Astrocyte (in vitro differentiated cells and primary cell): ENCODE measurements at regions not wholly inside any gene's neighbourhood (a gene's known extent, or its start where the extent isn't known, plus 50 kb on each side); places are given as distances from the start of the nearest gene placed in this dataset.

Experiments
- DNase-seq: peaks from one replicate; pipeline ENCODE4 v3.0.0-alpha.2; 2010; ENCODE audit warnings: low read depth
- FAIRE-seq: peaks from 2 replicates; lab custom pipeline; 2011; peaks lifted over from hg19 to GRCh38; lab: Jason Lieb, UNC
- H2AFZ ChIP-seq: 2 replicates; pipeline ENCODE4 v1.6.0; 2012; ENCODE audit warnings: low read depth, low read length, inconsistent platforms
- H3K27ac ChIP-seq: 2 replicates; pipeline ENCODE4 v1.5.1; 2011; ENCODE audit warnings: low read depth, low read length, inconsistent platforms
- H3K27me3 ChIP-seq: 2 replicates; pipeline ENCODE4 v1.6.0; 2011; ENCODE audit warnings: low read length, inconsistent platforms; ENCODE audit not compliant: insufficient read depth
- H3K36me3 ChIP-seq: 2 replicates; pipeline ENCODE4 v1.5.1; 2011; ENCODE audit warnings: low read length, inconsistent platforms; ENCODE audit not compliant: insufficient read depth
- H3K4me1 ChIP-seq: 2 replicates; pipeline ENCODE4 v1.5.1; 2011; ENCODE audit warnings: low read length, inconsistent platforms; ENCODE audit not compliant: insufficient read depth
- H3K4me2 ChIP-seq: 2 replicates; pipeline ENCODE4 v1.6.0; 2012; ENCODE audit warnings: low read length, inconsistent platforms
- H3K4me3 ChIP-seq: 2 replicates; pipeline ENCODE4 v1.5.1; 2011; ENCODE audit warnings: low read depth, mild to moderate bottlenecking, low read length, inconsistent platforms; ENCODE audit not compliant: insufficient read depth
- H3K79me2 ChIP-seq: 2 replicates; pipeline ENCODE4 v1.6.0; 2012; ENCODE audit warnings: mild to moderate bottlenecking, low read length, inconsistent platforms; ENCODE audit not compliant: insufficient read depth
- H3K9ac ChIP-seq: 2 replicates; pipeline ENCODE4 v1.6.0; 2012; ENCODE audit warnings: mild to moderate bottlenecking, low read length, inconsistent platforms
- H3K9me3 ChIP-seq: 2 replicates; pipeline ENCODE4 v1.5.1; 2012; ENCODE audit warnings: low read depth, mild to moderate bottlenecking, low read length, inconsistent platforms; ENCODE audit not compliant: insufficient read depth
- H4K20me1 ChIP-seq: 2 replicates; pipeline ENCODE4 v1.6.0; 2012; ENCODE audit warnings: low read length, inconsistent platforms; ENCODE audit not compliant: insufficient read depth
- H3K27ac Mint-ChIP-seq: one replicate; pipeline ENCODE4 v1.8.0; 2021; ENCODE audit warnings: mild to moderate bottlenecking, mixed read lengths; ENCODE audit not compliant: unreplicated experiment
- H3K27me3 Mint-ChIP-seq: one replicate; pipeline ENCODE4 v1.8.0; 2021; ENCODE audit warnings: low read depth, mixed read lengths; ENCODE audit not compliant: unreplicated experiment
- H3K36me3 Mint-ChIP-seq: one replicate; pipeline ENCODE4 v1.8.0; 2021; ENCODE audit warnings: low read depth, mixed read lengths; ENCODE audit not compliant: unreplicated experiment
- H3K4me1 Mint-ChIP-seq: one replicate; pipeline ENCODE4 v1.8.0; 2021; ENCODE audit warnings: low read depth, mixed read lengths; ENCODE audit not compliant: unreplicated experiment
- H3K4me3 Mint-ChIP-seq: one replicate; pipeline ENCODE4 v1.8.0; 2021; ENCODE audit warnings: mild to moderate bottlenecking, moderate library complexity, mixed read lengths; ENCODE audit not compliant: unreplicated experiment
- H3K9me3 Mint-ChIP-seq: one replicate; pipeline ENCODE4 v1.8.0; 2021; ENCODE audit warnings: mild to moderate bottlenecking, mixed read lengths; ENCODE audit not compliant: unreplicated experiment
- EZH2 ChIP-seq: IDR thresholded peaks from 2 replicates; pipeline ENCODE4 v1.6.1; 2012; ENCODE audit warnings: mild to moderate bottlenecking, low read length, inconsistent platforms; ENCODE audit not compliant: insufficient read depth
- TF ChIP-seq, protein P1 (sequence below): IDR thresholded peaks from 2 replicates; pipeline ENCODE4 v1.5.1; 2011; ENCODE audit warnings: low read depth, mild to moderate bottlenecking, inconsistent platforms, low read length, moderate library complexity; ENCODE audit not compliant: insufficient read depth

DNA sequence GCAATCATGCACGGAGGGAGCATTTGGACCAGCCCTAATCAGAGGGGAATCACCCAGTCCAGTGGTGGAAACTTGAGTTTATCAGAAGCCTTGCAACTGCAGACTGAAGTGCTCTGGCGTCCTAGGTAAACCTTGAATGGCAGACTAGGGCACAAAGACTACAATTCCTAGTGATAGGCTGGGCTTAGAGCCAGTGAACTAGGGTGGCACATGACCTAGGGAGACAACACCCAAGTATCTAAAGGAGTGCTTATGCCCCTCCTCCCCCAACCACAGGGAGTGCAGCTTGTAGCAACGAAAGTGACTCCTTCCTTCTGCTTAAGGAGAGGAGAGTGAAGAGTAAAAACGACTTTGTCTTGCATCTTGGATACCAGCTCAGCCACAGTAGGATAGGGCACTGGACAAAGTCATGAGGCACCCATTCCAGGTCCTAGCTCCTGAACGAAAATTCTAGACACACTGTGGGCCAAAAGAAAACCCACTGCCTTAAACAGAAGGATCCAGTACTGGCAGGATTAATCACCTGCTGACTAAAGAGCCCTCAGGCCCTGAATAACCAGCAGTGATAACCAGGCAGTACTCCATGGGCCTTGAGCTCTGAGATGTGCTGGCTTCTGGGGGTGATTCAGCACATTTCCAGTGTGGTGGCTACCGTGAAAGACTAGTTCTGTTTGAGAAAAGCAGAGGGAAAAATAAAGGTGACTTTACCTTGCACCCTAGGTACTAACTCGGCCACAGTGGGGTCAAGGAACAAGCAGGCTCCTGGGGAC, 58.7 kb upstream of the STARD8 start:
- Histone ChIP-seq H3K9ac (no peak overlapping the region), H3K27ac (no peak overlapping the region), H3K36me3 (no peaks in the 10 kb centered on the region), H3K9me3 (no peaks in the 10 kb centered on the region), H2AFZ (no peak overlapping the region), H4K20me1 (no peaks in the 10 kb centered on the region), H3K4me2 (no peak overlapping the region), H3K79me2 (no peaks in the 10 kb centered on the region), H3K27me3 (no peaks in the 10 kb centered on the region), H3K4me1 (no peaks in the 10 kb centered on the region), H3K4me3 (no peak overlapping the region)
- peaks cover 4% of the 10 kb centered on the region for H3K9me3 Mint-ChIP-seq
- no peak overlapping the region for H3K27ac Mint-ChIP-seq
- TF ChIP-seq, protein P1, sequence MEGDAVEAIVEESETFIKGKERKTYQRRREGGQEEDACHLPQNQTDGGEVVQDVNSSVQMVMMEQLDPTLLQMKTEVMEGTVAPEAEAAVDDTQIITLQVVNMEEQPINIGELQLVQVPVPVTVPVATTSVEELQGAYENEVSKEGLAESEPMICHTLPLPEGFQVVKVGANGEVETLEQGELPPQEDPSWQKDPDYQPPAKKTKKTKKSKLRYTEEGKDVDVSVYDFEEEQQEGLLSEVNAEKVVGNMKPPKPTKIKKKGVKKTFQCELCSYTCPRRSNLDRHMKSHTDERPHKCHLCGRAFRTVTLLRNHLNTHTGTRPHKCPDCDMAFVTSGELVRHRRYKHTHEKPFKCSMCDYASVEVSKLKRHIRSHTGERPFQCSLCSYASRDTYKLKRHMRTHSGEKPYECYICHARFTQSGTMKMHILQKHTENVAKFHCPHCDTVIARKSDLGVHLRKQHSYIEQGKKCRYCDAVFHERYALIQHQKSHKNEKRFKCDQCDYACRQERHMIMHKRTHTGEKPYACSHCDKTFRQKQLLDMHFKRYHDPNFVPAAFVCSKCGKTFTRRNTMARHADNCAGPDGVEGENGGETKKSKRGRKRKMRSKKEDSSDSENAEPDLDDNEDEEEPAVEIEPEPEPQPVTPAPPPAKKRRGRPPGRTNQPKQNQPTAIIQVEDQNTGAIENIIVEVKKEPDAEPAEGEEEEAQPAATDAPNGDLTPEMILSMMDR = no peak
- no peak for TF ChIP-seq EZH2
- no peaks in the 10 kb centered on the region for H3K27me3 Mint-ChIP-seq
- H3K36me3 Mint-ChIP-seq = no peaks in the 10 kb centered on the region
- no peak overlapping the region for H3K4me3 Mint-ChIP-seq
- FAIRE-seq (peak; percentile 72), DNase-seq (no peak)
- no peaks in the 10 kb centered on the region for H3K4me1 Mint-ChIP-seq

DNA sequence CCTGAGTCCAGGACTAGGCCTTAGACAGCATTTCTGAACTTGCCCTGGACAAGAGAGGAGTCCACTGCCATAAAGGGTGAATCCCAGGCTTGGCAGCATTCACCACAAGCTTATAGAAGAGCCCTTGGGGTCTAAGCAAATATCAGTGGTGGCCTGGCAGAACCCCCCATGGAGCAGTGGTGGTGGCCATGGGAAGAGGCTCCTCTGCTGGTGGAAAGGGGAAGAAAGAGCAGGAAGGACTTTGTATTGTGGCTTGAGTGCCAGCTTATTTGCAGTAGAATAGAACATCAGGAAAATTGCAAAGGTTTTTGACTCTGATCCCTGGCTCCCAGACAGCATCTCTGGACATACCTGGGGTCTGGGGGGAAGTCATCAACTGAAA, 58.1 kb upstream of the STARD8 start:
- peaks cover 7% of the 10 kb centered on the region for H3K9me3 Mint-ChIP-seq
- no peaks in the 10 kb centered on the region for H3K36me3 Mint-ChIP-seq
- no peaks in the 10 kb centered on the region for H3K36me3 ChIP-seq

More for the DNA sequence above, 58.1 kb upstream of the STARD8 start:
- Histone ChIP-seq H3K9ac (no peak overlapping the region), H3K27me3 (no peaks in the 10 kb centered on the region), H3K4me3 (no peak overlapping the region), H3K4me2 (no peak overlapping the region), H3K27ac (no peak overlapping the region), H3K4me1 (no peaks in the 10 kb centered on the region), H2AFZ (no peak overlapping the region), H4K20me1 (no peaks in the 10 kb centered on the region), H3K79me2 (no peaks in the 10 kb centered on the region), H3K9me3 (no peaks in the 10 kb centered on the region)
- Mint-ChIP-seq H3K4me1 (no peaks in the 10 kb centered on the region), H3K27ac (no peak overlapping the region), H3K4me3 (no peak overlapping the region), H3K27me3 (no peaks in the 10 kb centered on the region)
- no peak for DNase-seq
- FAIRE-seq = no peak
- TF ChIP-seq EZH2 = no peak
- TF ChIP-seq, protein P1 = no peak
